Breast epithelium (tissue), 3 donors: ENCODE measurements at regions not wholly inside any gene's neighbourhood (a gene's known extent, or its start where the extent isn't known, plus 50 kb on each side); places are given as distances from the start of the nearest gene placed in this dataset.

ENCODE experiments used
- POLR2AphosphoS5 ChIP-seq, 3 donors: sonication (generic); formaldehyde crosslinking; IDR thresholded peaks; one replicate each; pipeline ENCODE4 v1.6.1; 2017; ENCODE audit warnings: antibody characterized with exemption in 3 of 3
- TF ChIP-seq, protein P1 (sequence below), 3 donors: fragments of 450-650 bp; IDR thresholded peaks; one replicate each; pipeline ENCODE4 v1.5.1; 2016 to 2017; ENCODE audit warnings: antibody characterized with exemption in 3 of 3, mild to moderate bottlenecking in 3 of 3, moderate library complexity in 3 of 3

DNA sequence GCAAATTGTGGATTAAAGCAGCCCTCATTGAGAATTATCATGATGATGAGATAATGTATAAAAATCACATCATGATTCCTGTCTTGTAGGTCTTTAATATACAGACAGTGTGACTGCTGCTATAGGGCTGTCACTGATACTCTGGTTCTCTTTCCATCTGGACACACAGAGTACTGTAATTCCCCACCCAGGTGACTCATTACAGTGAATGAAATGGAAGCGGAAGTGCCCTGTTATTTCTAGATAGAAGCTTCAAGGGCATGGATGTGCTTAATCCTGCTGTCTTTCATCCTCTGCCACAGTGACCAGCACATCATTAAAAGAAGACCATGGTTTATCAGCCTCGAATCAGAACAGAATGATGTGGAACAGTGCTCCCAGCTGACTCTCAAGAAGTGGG, 1234.0 kb downstream of the SORCS3 start:
- TF ChIP-seq, protein P1, sequence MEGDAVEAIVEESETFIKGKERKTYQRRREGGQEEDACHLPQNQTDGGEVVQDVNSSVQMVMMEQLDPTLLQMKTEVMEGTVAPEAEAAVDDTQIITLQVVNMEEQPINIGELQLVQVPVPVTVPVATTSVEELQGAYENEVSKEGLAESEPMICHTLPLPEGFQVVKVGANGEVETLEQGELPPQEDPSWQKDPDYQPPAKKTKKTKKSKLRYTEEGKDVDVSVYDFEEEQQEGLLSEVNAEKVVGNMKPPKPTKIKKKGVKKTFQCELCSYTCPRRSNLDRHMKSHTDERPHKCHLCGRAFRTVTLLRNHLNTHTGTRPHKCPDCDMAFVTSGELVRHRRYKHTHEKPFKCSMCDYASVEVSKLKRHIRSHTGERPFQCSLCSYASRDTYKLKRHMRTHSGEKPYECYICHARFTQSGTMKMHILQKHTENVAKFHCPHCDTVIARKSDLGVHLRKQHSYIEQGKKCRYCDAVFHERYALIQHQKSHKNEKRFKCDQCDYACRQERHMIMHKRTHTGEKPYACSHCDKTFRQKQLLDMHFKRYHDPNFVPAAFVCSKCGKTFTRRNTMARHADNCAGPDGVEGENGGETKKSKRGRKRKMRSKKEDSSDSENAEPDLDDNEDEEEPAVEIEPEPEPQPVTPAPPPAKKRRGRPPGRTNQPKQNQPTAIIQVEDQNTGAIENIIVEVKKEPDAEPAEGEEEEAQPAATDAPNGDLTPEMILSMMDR (IDR thresholded peaks at IDR 0.05), result no peak
- TF ChIP-seq POLR2AphosphoS5 (IDR thresholded peaks at IDR 0.05), result no peak
